Naive thymus-derived CD8-positive, alpha-beta T cell (primary cell): ENCODE measurements at regions not wholly inside any gene's neighbourhood (a gene's known extent, or its start where the extent isn't known, plus 50 kb on each side); places are given as distances from the start of the nearest gene placed in this dataset.

Source experiments
- ATAC-seq, 2 donors: fragments of 150-1000 bp; cut with Tn5 transposase in 1 of 2; sonication (Bioruptor Pico), chemical (Tn5 transposase) in 1 of 2; 1 replicate in 1 of 2; 2 replicates in 1 of 2; pipeline ENCODE4 v1.10.0; 2021; ENCODE audit warnings: mild to moderate bottlenecking in 2 of 2, moderate library complexity in 2 of 2
- POLR2A ChIA-PET: fragments of 350-600 bp; sonication (Branson Sonifier 250); formaldehyde crosslinking; loops from one replicate; lab custom pipeline; 2021; ENCODE audit warnings: antibody characterized with exemption; lab: Charles Lee
- DNase-seq, 10 donors: peaks; one replicate each; pipeline versions ENCODE4 v3.0.0 to v3.0.0-alpha.2; 2020 to 2022
- H3K27ac Mint-ChIP-seq, 10 donors: one replicate each; pipeline ENCODE4 v1.8.0; 2020 to 2022; ENCODE audit warnings: mild to moderate bottlenecking in 10 of 10, mixed read lengths in 10 of 10, moderate library complexity in 4 of 10, inconsistent platforms in 1 of 10
- H3K27me3 Mint-ChIP-seq, 5 donors: one replicate each; pipeline ENCODE4 v1.8.0; 2021 to 2022; ENCODE audit warnings: mixed read lengths in 5 of 5
- H3K36me3 Mint-ChIP-seq, 3 donors: one replicate each; pipeline ENCODE4 v1.8.0; 2020 to 2022; ENCODE audit warnings: mixed read lengths in 3 of 3, mild to moderate bottlenecking in 2 of 3, inconsistent platforms in 1 of 3
- H3K4me1 Mint-ChIP-seq, 4 donors: one replicate each; pipeline ENCODE4 v1.8.0; 2021 to 2022; ENCODE audit warnings: mixed read lengths in 4 of 4
- H3K4me3 Mint-ChIP-seq, 10 donors: one replicate each; pipeline ENCODE4 v1.8.0; 2020 to 2022; ENCODE audit warnings: mild to moderate bottlenecking in 10 of 10, mixed read lengths in 10 of 10, moderate library complexity in 6 of 10, inconsistent platforms in 1 of 10
- H3K9me3 Mint-ChIP-seq, 9 donors: one replicate each; pipeline ENCODE4 v1.8.0; 2020 to 2022; ENCODE audit warnings: mixed read lengths in 9 of 9, mild to moderate bottlenecking in 3 of 9, inconsistent platforms in 1 of 9, moderate library complexity in 1 of 9

- H3K4me1 Mint-ChIP-seq = peaks cover 0 to 3% (median 0%) of the 10 kb centered on the region in 4 donors
- POLR2A ChIA-PET = no interaction called here
- no peaks in the 10 kb centered on the region for H3K36me3 Mint-ChIP-seq
- no peak overlapping the region for H3K4me3 Mint-ChIP-seq
- no peak for ATAC-seq
- H3K9me3 Mint-ChIP-seq = peaks cover 0 to 7% (median 3%) of the 10 kb centered on the region in 9 donors
- H3K27me3 Mint-ChIP-seq = no peaks in the 10 kb centered on the region
- no peak for DNase-seq
- H3K27ac Mint-ChIP-seq = no peak overlapping the region
These were observed 569.9 kb upstream of the LINC00305 start for GRCh38 chr18:64718808-64719207.

GRCh38 chr18:64717026-64717425 is 568.1 kb upstream of the LINC00305 start:
- Mint-ChIP-seq H3K36me3 (no peaks in the 10 kb centered on the region), H3K27ac (no peak overlapping the region), H3K4me3 (no peak overlapping the region), H3K9me3 (peaks cover 0 to 15% (median 3%) of the 10 kb centered on the region in 9 donors), H3K4me1 (peaks cover 0 to 11% (median 0%) of the 10 kb centered on the region in 4 donors), H3K27me3 (no peaks in the 10 kb centered on the region)
- no peak for ATAC-seq
- POLR2A ChIA-PET = no interaction called here
- no peak for DNase-seq

- Mint-ChIP-seq H3K4me3 (no peak overlapping the region), H3K36me3 (no peaks in the 10 kb centered on the region), H3K9me3 (peaks cover 0 to 15% (median 0%) of the 10 kb centered on the region in 9 donors), H3K27ac (no peak overlapping the region), H3K4me1 (peaks cover 0 to 11% (median 0%) of the 10 kb centered on the region in 4 donors), H3K27me3 (no peaks in the 10 kb centered on the region)
- ATAC-seq (no peak), DNase-seq (no peak)
- POLR2A ChIA-PET = no interaction called here
These were observed 565.2 kb upstream of the LINC00305 start for GRCh38 chr18:64714086-64714485.

- ATAC-seq = no peak
- Mint-ChIP-seq H3K4me1 (peaks cover 0 to 11% (median 0%) of the 10 kb centered on the region in 4 donors), H3K36me3 (no peaks in the 10 kb centered on the region), H3K4me3 (no peak overlapping the region), H3K9me3 (peaks cover 0 to 18% (median 0%) of the 10 kb centered on the region in 9 donors), H3K27ac (no peak overlapping the region), H3K27me3 (no peaks in the 10 kb centered on the region)
- POLR2A ChIA-PET = no interaction called here
- no peak for DNase-seq
These were observed 564.4 kb upstream of the LINC00305 start for GRCh38 chr18:64713284-64713683.

GRCh38 chr18:64712035-64712434 is 563.1 kb upstream of the LINC00305 start:
- no peak overlapping the region for H3K4me3 Mint-ChIP-seq
- H3K27ac Mint-ChIP-seq = no peak overlapping the region
- POLR2A ChIA-PET = no interaction called here
- ATAC-seq (no peak), DNase-seq (no peak)
- no peaks in the 10 kb centered on the region for H3K36me3 Mint-ChIP-seq
- peaks cover 0 to 22% (median 1%) of the 10 kb centered on the region in 9 donors for H3K9me3 Mint-ChIP-seq
- H3K27me3 Mint-ChIP-seq = no peaks in the 10 kb centered on the region
- peaks cover 0 to 11% (median 0%) of the 10 kb centered on the region in 4 donors for H3K4me1 Mint-ChIP-seq

GRCh38 chr18:64710105-64710861 is 561.4 kb upstream of the LINC00305 start:
- no peak for DNase-seq
- no peaks in the 10 kb centered on the region for H3K36me3 Mint-ChIP-seq
- H3K9me3 Mint-ChIP-seq = peaks cover 0 to 22% (median 2%) of the 10 kb centered on the region in 9 donors
- POLR2A ChIA-PET = no interaction called here
- ATAC-seq = no peak
- no peak overlapping the region for H3K27ac Mint-ChIP-seq
- H3K27me3 Mint-ChIP-seq = no peaks in the 10 kb centered on the region
- peaks cover 0 to 11% (median 0%) of the 10 kb centered on the region in 4 donors for H3K4me1 Mint-ChIP-seq
- H3K4me3 Mint-ChIP-seq = no peak overlapping the region

GRCh38 chr18:64707052-64707451 is 558.2 kb upstream of the LINC00305 start:
- no peak overlapping the region for H3K27ac Mint-ChIP-seq
- POLR2A ChIA-PET = no interaction called here
- H3K36me3 Mint-ChIP-seq = no peaks in the 10 kb centered on the region
- no peak overlapping the region for H3K4me3 Mint-ChIP-seq
- no peaks in the 10 kb centered on the region for H3K4me1 Mint-ChIP-seq
- peaks cover 0 to 22% (median 2%) of the 10 kb centered on the region in 9 donors for H3K9me3 Mint-ChIP-seq
- no peak for DNase-seq
- ATAC-seq = no peak
- no peaks in the 10 kb centered on the region for H3K27me3 Mint-ChIP-seq

GRCh38 chr18:64699081-64699480 is 550.2 kb upstream of the LINC00305 start:
- Mint-ChIP-seq H3K4me1 (no peaks in the 10 kb centered on the region), H3K36me3 (no peaks in the 10 kb centered on the region), H3K27me3 (no peaks in the 10 kb centered on the region), H3K27ac (no peak overlapping the region), H3K9me3 (peaks cover 0 to 19% (median 5%) of the 10 kb centered on the region in 9 donors), H3K4me3 (no peak overlapping the region)
- no peak for ATAC-seq
- POLR2A ChIA-PET = no interaction called here
- DNase-seq = no peak

GRCh38 chr18:64695851-64696553 is 547.1 kb upstream of the LINC00305 start:
- Mint-ChIP-seq H3K36me3 (no peaks in the 10 kb centered on the region), H3K27me3 (no peaks in the 10 kb centered on the region), H3K4me1 (no peaks in the 10 kb centered on the region), H3K9me3 (peaks cover 2 to 16% (median 5%) of the 10 kb centered on the region in 9 donors), H3K27ac (no peak overlapping the region), H3K4me3 (no peak overlapping the region)
- no peak for DNase-seq
- no peak for ATAC-seq
- POLR2A ChIA-PET = no interaction called here

- H3K9me3 Mint-ChIP-seq = peaks cover 1 to 16% (median 6%) of the 10 kb centered on the region in 9 donors
- POLR2A ChIA-PET = no interaction called here
- ATAC-seq = no peak
These were observed 544.9 kb upstream of the LINC00305 start for GRCh38 chr18:64693766-64694165.

GRCh38 chr18:64692826-64693225 is 543.9 kb upstream of the LINC00305 start:
- H3K27me3 Mint-ChIP-seq = no peaks in the 10 kb centered on the region
- no peaks in the 10 kb centered on the region for H3K4me1 Mint-ChIP-seq
- no peak for ATAC-seq
- peaks cover 0 to 16% (median 7%) of the 10 kb centered on the region in 9 donors for H3K9me3 Mint-ChIP-seq
- POLR2A ChIA-PET = no interaction called here
- no peaks in the 10 kb centered on the region for H3K36me3 Mint-ChIP-seq
- no peak overlapping the region for H3K27ac Mint-ChIP-seq
- DNase-seq = no peak
- H3K4me3 Mint-ChIP-seq = no peak overlapping the region

More at GRCh38 chr18:64693766-64694165, 544.9 kb upstream of the LINC00305 start:
- DNase-seq = no peak
- Mint-ChIP-seq H3K4me3 (no peak overlapping the region), H3K27me3 (no peaks in the 10 kb centered on the region), H3K4me1 (no peaks in the 10 kb centered on the region), H3K27ac (no peak overlapping the region), H3K36me3 (no peaks in the 10 kb centered on the region)

GRCh38 chr18:64679121-64679520 is 530.2 kb upstream of the LINC00305 start:
- Mint-ChIP-seq H3K27ac (no peak overlapping the region), H3K4me1 (no peaks in the 10 kb centered on the region), H3K27me3 (no peaks in the 10 kb centered on the region), H3K36me3 (peaks cover 0 to under 1% (median 0%) of the 10 kb centered on the region in 3 donors), H3K9me3 (peaks cover 0 to 25% (median 7%) of the 10 kb centered on the region in 9 donors), H3K4me3 (no peak overlapping the region)
- POLR2A ChIA-PET = no interaction called here
- DNase-seq = no peak
- ATAC-seq = no peak

- Mint-ChIP-seq H3K4me1 (no peaks in the 10 kb centered on the region), H3K27ac (no peak overlapping the region), H3K4me3 (no peak overlapping the region), H3K9me3 (peaks cover 0 to 15% (median 6%) of the 10 kb centered on the region in 9 donors), H3K36me3 (no peaks in the 10 kb centered on the region), H3K27me3 (no peaks in the 10 kb centered on the region)
- POLR2A ChIA-PET = no interaction called here
- ATAC-seq = no peak
- no peak for DNase-seq
These were observed 529.2 kb upstream of the LINC00305 start for GRCh38 chr18:64678048-64678447.
